Neuron (in vitro differentiated cells): ENCODE measurements at regions not wholly inside any gene's neighbourhood (a gene's known extent, or its start where the extent isn't known, plus 50 kb on each side); places are given as distances from the start of the nearest gene placed in this dataset.

ENCODE experiments used
- H2AFZ ChIP-seq: one replicate; pipeline ENCODE4 v1.6.1; 2013; ENCODE audit warnings: low read depth, mild to moderate bottlenecking, inconsistent platforms, low read length, moderate library complexity
- H3K27me3 ChIP-seq: one replicate; pipeline ENCODE4 v1.6.1; 2013; ENCODE audit warnings: low read length; ENCODE audit not compliant: insufficient read depth
- H3K36me3 ChIP-seq: one replicate; pipeline ENCODE4 v1.6.1; 2013; ENCODE audit warnings: low read length; ENCODE audit not compliant: insufficient read depth
- H3K4me1 ChIP-seq: one replicate; pipeline ENCODE4 v1.6.1; 2013; ENCODE audit warnings: low read length; ENCODE audit not compliant: insufficient read depth
- H3K4me3 ChIP-seq: 2 replicates; pipeline ENCODE4 v1.5.1; 2013; ENCODE audit warnings: mild to moderate bottlenecking, low read length, moderate library complexity
- H3K9me3 ChIP-seq: one replicate; pipeline ENCODE4 v1.6.1; 2013; ENCODE audit warnings: low read length

- no peak overlapping the region for H2AFZ ChIP-seq
- H3K9me3 ChIP-seq = no peaks in the 10 kb centered on the region
- no peak overlapping the region for H3K4me3 ChIP-seq
- H3K4me1 ChIP-seq = no peaks in the 10 kb centered on the region
- H3K27me3 ChIP-seq = no peaks in the 10 kb centered on the region
- H3K36me3 ChIP-seq = no peaks in the 10 kb centered on the region
Measured at GRCh38 chr5:118722122-118723020, 266.0 kb downstream of the DTWD2 start.

DNA sequence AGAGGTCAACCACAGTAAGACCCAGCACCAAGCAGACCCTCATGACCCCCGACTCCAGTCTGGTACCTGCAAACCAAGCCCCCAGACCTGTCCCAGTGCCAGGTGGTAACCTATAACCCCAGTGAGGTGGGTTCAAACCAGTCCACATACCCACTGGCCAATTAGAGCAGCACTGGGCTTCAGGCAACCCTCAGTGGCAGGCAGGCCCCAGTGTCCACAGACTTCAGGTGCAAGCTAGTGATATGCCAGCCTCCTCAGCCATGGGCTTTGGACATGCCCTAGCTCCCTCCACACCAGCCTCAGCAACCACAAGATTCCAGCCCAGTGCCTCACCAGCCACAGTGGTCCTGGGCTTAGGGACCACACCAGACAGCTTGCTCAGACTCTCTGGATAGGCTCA is 276.6 kb downstream of the DTWD2 start:
- Histone ChIP-seq H3K36me3 (no peaks in the 10 kb centered on the region), H3K4me3 (no peak overlapping the region), H3K27me3 (no peaks in the 10 kb centered on the region), H3K4me1 (peaks cover 2% of the 10 kb centered on the region), H2AFZ (no peak overlapping the region), H3K9me3 (peaks cover 1% of the 10 kb centered on the region)

DNA sequence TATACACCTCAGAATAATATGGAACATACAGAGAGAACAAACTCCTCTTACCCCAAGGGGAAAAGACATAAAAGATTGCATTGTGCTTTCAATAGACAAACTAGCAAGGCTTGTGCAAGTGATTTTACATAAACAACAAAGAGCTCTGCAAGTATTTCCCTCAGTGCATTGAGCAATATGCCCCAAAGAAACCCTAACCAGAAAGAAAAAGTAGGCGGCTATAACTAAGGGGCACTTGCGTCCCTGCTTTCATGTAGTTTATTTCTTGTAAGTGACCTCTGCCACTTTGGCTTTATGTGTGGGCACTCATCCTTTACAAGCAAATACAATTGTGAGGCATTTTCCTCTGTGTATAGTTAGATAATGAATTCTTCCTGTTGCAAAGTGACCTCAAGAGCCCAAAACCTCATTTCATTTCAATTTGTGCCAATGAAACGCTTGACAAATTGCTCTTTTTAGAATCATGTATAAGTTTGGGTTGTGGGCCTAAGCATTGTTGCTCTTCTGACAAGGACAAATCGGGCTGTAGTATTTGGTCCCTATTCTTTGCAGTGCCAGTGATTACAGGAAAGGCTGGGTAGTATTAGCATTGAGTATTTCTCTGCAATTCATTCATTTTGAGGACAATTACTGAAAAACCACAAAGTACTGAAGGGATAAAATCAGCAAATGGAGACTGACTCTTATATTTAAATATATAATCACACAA is 282.2 kb downstream of the DTWD2 start:
- H3K4me1 ChIP-seq = peaks cover 30% of the 10 kb centered on the region
- H3K4me3 ChIP-seq = no peak overlapping the region
- peaks cover 3% of the 10 kb centered on the region for H3K9me3 ChIP-seq
- H3K36me3 ChIP-seq = no peaks in the 10 kb centered on the region
- H3K27me3 ChIP-seq = no peaks in the 10 kb centered on the region
- no peak overlapping the region for H2AFZ ChIP-seq

- H3K27me3 ChIP-seq = no peaks in the 10 kb centered on the region
- peaks cover 38% of the 10 kb centered on the region for H3K4me1 ChIP-seq
- peaks cover 3% of the 10 kb centered on the region for H3K9me3 ChIP-seq
- H3K36me3 ChIP-seq = no peaks in the 10 kb centered on the region
- H2AFZ ChIP-seq = no peak overlapping the region
- no peak overlapping the region for H3K4me3 ChIP-seq
Measured at GRCh38 chr5:118703241-118703640, 285.1 kb downstream of the DTWD2 start.

- Histone ChIP-seq H3K36me3 (no peaks in the 10 kb centered on the region), H3K4me1 (peaks cover 37% of the 10 kb centered on the region), H3K9me3 (peaks cover 3% of the 10 kb centered on the region), H3K4me3 (no peak overlapping the region), H3K27me3 (no peaks in the 10 kb centered on the region), H2AFZ (no peak overlapping the region)
Measured at GRCh38 chr5:118701791-118702190, 286.6 kb downstream of the DTWD2 start.

DNA sequence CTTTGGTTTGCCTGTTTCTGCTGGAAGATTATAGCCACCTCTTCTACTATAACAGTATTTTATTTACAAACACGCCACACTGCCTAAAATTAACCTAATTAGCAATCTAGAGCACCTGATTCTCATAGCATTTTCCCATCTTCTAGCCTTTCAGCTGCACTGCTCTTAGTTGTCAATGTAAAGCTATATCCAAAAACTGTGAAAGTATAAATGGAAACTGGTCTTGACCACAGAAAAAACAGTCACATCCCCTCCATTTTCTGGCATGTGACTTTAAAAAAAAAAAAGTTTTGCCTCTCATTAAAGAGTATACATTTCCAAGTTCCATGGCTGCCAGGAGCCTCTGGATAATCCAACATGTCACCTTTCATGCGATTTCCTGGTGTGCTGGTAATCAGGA is 287.8 kb downstream of the DTWD2 start:
- peaks cover 24% of the 10 kb centered on the region for H3K4me1 ChIP-seq
- no peak overlapping the region for H2AFZ ChIP-seq
- H3K27me3 ChIP-seq = no peaks in the 10 kb centered on the region
- no peaks in the 10 kb centered on the region for H3K36me3 ChIP-seq
- H3K9me3 ChIP-seq = peaks cover 3% of the 10 kb centered on the region
- no peak overlapping the region for H3K4me3 ChIP-seq

DNA sequence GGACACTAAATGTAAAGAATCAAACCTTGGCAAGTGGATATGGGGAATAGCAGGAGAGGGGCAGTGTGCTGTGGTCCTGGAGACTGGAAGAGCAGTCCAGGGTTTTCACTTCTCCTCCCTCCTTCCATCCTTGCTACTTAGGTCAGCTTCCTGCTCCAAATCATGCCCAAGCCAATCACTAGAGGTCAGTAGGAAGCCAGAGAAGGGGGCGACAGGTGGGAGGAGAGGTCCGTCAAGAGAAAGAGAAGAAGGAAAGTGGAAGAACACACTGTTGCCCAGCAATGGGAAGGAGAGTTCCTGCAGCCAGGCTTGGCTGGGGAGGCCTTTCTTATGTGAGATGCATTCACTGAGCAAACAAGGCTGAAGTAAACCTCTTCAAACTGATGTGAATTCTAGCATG is 289.6 kb downstream of the DTWD2 start:
- Histone ChIP-seq H2AFZ (no peak overlapping the region), H3K4me1 (peaks cover 19% of the 10 kb centered on the region), H3K27me3 (no peaks in the 10 kb centered on the region), H3K36me3 (no peaks in the 10 kb centered on the region), H3K4me3 (no peak overlapping the region), H3K9me3 (peaks cover 3% of the 10 kb centered on the region)

DNA sequence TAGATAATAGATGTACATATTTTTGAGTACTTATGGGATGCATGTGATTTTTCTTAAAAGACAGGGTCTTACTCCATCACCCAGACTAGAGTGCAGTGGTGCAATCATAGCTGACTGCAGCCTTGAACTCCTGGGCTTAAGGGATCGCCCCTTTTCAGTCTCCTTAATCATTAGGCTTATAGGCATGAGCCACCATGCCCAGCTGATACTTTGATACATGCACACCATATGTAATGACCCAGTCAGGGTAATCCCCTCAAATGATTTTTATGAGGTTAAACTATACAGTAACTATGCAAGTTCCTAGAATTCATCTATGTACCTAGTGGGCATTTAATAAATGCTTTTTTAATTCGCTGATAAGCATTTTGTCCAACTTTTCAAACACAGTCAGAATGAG is 292.3 kb downstream of the DTWD2 start:
- Histone ChIP-seq H3K36me3 (no peaks in the 10 kb centered on the region), H2AFZ (no peak overlapping the region), H3K9me3 (no peaks in the 10 kb centered on the region), H3K27me3 (no peaks in the 10 kb centered on the region), H3K4me3 (no peak overlapping the region), H3K4me1 (peaks cover 7% of the 10 kb centered on the region)

DNA sequence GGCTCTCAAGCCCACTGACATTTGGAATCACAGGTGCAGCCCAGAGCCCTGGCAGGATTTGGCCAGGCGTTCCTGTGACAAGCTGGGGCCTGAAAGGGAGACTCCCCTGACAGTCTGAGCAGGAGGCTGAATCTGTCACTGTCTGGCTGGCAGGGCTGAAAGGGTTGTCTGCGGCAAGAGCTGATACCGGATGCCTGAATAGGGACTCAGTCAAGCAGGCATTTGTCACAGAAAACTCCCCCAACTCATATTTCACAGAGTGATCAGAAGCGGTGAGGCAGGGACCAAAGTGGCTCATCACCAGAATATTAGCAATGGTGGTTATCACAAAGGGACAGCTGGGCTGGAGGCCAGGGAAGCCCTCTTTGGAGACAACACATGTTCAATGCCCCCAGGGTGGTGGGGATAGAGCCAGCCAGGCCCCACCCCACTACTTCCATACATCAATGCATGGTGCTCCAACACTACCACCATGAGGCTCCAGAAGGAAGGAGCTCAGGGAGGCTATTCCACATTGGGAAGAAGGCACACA is 295.5 kb downstream of the DTWD2 start:
- H3K36me3 ChIP-seq = no peaks in the 10 kb centered on the region
- no peaks in the 10 kb centered on the region for H3K27me3 ChIP-seq
- H3K4me3 ChIP-seq = no peak overlapping the region
- H3K4me1 ChIP-seq = no peaks in the 10 kb centered on the region
- H2AFZ ChIP-seq = no peak overlapping the region
- H3K9me3 ChIP-seq = no peaks in the 10 kb centered on the region

DNA sequence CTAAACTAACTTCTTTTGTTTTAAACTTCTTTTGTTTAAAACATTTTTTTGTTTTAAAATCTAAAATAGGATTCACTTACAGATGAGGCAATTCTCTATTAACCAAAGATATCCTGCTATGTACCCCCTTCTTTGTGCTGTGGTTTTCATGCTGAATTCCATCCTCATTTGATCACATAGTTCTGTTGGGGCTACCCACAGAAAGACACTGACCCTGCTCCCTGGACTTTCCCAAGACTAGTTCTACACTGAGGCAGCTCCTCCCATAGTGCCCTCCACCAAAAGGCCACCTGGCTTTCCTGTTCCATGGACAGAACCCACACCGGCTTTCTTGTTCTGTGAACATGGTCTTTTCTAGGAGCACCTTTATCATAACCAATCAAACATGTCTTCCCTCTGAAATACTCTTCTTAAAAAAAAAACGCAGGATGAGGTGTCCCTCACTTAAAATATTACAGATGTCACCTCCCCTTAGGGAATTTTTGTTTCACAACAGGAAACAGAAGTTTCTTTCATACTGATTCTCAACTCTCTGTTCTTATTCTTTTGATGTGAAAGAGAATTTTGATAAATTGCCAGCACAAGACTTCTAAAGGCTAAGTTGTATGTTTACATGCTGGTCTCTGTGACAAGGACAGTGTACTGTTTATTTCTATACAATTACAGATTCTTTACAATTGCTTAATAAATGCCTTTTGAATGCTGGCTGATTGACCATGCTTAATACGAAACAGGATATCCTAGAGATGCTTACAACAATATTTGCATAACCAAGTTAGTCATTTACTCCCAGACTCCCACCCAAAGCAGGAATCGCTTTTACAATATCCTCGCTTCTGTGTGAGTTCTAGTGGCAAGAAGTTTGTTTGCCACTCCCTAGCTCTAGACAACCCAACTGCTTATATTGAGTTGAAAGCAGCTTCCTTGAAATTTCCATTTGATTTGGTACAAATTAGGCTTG is 300.4 kb downstream of the DTWD2 start:
- Histone ChIP-seq H3K4me3 (no peak overlapping the region), H3K36me3 (no peaks in the 10 kb centered on the region), H2AFZ (no peak overlapping the region), H3K27me3 (no peaks in the 10 kb centered on the region), H3K9me3 (no peaks in the 10 kb centered on the region), H3K4me1 (no peaks in the 10 kb centered on the region)

GRCh38 chr5:118687100-118687499 is 301.2 kb downstream of the DTWD2 start:
- no peaks in the 10 kb centered on the region for H3K9me3 ChIP-seq
- H3K4me3 ChIP-seq = no peak overlapping the region
- no peaks in the 10 kb centered on the region for H3K4me1 ChIP-seq
- no peaks in the 10 kb centered on the region for H3K36me3 ChIP-seq
- H2AFZ ChIP-seq = no peak overlapping the region
- no peaks in the 10 kb centered on the region for H3K27me3 ChIP-seq

DNA sequence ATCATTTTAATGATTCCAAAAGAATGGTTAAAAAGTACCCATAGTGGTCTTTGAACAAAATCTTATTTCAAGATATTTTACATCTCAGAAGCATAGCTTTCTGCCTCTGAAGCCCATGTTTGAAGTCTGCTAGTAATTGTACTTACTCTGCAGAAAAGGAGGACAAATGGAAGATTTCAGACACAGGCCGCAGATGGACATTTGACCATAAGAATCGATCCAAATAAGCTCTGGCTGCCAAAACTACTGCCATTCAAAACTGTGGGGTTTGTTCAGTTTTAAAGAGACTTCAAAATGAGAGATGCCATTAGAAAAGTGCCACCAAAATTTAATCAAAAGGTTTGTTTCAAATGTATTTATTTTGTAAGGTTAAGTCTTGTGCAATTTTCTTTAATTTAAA is 306.7 kb downstream of the DTWD2 start:
- Histone ChIP-seq H3K4me3 (no peak overlapping the region), H3K9me3 (no peaks in the 10 kb centered on the region), H3K27me3 (no peaks in the 10 kb centered on the region), H2AFZ (no peak overlapping the region), H3K36me3 (no peaks in the 10 kb centered on the region), H3K4me1 (peaks cover 4% of the 10 kb centered on the region)
